NCI-H2171 treated with DMSO at 0.1 percent for 48 hours (cell line): ENCODE measurements at regions not wholly inside any gene's neighbourhood (a gene's known extent, or its start where the extent isn't known, plus 50 kb on each side); places are given as distances from the start of the nearest gene placed in this dataset.

Experiments used
- DNase-seq: peaks from one replicate; lab custom pipeline; 2025; lab: John Stamatoyannopoulos, UW

DNA sequence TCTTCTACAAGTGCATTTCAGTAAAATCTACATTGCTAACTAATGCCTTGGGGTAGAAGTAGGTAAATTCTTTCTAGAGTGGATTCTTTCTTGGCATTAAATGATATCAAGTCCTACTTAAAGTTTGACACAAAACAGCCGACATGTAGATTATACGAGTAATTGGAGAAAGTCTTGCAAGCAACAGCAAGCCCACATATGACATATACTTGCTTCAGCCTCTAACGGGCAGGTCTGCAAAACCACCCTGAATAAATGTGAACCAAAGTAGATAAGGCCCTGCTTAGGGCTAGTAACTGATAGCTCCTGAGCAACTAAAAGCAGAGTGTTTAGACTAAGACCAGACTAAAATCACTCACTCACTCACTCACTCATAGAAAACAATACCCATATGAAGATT is 203.2 kb downstream of the LTN1 start:
- no peak for DNase-seq

DNA sequence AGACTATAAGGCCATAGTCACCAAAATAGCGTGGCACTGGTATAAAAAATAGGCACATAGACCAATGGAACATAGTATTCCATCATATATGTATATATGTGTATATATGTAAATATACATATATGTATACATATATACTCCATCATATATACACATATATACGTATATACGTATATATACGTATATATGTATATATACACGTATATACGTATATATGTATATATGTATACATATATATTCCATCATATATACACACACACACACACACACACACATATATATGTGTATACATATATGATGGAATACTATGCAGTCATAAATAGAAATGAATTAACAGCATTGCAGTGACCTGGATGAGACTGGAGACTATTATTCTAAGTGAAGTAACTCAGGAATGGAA is 204.6 kb downstream of the LTN1 start:
- DNase-seq: no peak

DNA sequence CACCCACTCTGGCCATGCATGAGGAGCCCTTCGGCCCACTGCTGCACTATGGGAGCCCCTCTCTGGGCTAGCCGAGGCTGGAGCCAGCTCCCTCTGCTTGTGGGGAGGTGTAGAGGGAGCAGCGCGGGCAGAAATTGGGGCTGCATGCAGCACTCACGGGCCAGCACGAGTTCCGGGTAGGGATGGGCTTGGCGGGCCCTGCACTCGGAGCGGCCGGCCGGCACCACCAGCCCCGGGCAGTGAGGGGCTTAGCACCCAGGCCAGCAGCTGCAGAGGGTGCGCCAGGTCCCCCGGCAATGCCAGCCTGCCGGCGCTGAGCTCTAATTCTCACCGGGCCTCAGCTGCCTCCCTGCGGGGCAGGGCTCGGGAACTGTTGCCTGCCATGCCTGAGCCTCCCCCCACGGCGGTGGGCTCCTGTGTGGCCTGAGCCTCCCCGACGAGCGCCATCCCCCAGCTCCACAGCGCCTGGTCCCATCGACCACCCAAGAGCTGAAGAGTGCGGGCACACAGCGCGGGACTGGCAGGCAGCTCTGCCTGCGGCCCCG is 209.0 kb downstream of the LTN1 start:
- DNase-seq: no peak

DNA sequence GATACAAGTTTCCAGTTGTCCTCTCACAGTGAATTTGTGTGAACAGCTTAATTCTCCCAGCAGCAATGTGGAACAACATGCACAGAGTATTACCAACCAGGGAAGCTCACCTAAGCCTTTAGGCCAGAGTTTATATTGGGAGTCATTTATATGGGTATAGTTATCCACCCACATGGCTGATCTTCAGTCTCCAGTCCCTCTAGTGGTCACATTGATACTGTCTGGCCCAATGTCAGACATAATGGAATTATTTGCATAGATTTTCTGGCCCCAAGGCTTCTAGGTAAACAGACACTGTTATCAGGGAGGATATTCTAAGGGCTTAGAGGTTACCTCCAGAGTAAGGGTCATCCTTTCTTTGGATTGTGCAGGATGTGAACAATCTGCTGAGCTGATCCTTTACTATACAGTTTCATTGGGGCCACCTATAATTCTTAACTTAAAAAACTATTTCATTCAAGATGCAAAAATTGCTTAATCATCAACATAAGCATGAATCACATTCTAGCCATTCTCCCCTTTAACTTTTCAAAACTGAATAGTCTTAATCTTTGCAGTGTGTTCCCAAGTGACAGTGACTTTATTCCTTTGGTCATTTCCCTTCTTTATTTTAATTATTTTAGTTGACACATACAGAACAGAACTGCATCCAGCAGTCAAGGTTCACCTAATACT is 210.9 kb downstream of the LTN1 start:
- peak; percentile 9 for DNase-seq

DNA sequence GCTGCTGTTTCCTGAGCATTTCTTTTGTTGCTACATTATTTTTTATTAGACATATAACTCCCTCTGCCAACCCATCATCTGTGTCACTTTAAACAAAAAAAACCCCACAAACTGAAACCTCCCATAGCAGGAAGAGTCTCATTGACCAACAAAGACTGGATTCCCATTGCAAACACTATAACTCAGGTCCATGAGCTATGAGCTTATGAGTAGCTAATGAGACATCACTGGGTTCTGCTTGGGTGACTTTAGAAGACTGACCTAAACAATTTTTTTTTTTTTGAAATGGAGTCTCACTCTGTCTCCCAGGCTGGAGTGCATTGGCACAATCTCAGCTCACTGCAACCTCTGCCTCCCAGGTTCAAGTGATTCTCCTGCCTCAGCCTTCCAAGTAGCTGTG is 212.8 kb downstream of the LTN1 start:
- no peak for DNase-seq

DNA sequence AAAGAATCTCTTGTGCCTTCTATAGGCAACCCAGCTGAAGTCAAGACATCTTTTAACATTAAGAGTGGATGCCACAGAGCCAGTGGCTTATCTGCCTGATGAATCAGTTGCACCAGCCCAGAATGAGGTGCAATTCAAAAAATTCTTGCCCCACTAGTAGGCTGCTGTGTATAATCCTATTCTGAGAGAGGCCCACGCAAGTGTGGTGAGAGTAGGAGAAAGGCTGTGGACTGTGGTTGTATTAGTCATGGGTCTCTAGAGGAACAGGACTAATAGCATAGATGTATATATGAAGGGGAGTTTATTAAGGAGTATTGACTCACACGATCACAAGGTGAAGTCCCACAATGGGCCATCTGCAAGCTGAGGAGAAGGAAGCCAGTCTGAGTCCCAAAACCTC is 216.4 kb downstream of the LTN1 start:
- no peak for DNase-seq

DNA sequence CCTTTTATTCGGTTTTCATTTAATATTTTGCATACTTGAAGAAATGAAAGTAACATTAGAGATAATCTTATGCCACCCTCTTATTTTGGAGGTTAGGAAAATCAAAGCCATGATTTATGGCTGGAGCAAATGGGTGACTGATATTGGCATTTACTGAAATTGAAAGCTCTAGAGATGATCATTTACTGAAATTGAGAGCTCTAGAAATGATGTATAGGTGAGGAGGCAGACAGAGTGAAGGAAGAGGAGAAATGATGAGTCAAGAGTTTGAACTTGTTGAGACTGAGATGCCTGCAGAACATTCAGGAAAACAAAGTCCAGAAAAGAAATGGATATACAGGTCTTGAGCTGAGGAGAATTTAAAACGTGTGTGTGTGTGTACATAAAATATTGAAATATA is 217.6 kb downstream of the LTN1 start:
- no peak for DNase-seq

DNA sequence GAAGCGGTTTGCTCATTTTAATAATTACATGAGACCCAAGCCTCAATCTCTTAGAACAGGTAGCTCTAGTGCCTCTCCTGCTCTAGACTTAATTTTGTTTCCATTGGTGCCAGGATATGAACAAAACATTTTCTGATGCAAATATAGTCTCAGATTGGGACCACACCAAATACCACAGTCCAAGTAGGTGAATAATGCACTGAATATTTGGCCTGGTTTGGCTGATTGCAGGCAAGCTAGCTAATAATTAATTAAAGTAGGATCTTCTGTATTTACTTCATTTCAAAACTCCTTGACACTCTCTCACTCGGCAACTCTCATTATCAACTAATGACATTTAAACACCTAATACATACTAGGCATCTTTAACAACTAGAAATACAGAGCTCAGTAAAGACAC is 219.6 kb downstream of the LTN1 start:
- no peak for DNase-seq

DNA sequence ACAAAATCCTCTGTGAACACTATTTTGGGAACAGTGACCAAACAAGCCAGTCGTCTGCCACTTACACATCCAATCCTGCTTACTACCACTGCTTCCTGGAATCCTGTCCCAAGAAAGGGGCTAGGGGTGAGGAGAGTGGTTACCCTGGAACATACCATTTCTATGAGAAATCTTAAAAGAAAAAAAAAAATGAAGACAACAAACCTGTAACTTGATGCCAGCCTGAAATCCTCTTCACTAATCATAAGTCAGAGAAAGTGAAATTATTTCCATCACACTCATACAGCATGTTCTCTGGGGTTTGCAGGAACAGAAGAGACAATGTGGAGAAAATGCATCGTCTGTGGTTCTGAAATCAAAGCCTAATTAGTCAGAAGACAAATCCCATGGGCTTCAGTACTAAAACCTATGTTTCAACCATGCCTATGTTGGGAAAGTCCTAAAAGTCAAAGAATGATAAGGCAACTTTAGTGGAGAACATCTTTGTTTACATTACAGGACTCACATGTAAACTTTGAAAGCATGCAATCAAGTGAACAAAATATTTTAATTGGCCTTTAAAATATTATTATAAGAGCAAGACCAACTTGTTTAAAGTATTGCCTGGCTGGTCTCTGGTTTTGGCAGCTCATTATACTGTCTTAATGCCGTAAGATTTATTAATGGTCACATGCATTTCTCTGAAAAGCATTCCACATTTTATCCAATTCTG is 220.7 kb downstream of the LTN1 start:
- no peak for DNase-seq

DNA sequence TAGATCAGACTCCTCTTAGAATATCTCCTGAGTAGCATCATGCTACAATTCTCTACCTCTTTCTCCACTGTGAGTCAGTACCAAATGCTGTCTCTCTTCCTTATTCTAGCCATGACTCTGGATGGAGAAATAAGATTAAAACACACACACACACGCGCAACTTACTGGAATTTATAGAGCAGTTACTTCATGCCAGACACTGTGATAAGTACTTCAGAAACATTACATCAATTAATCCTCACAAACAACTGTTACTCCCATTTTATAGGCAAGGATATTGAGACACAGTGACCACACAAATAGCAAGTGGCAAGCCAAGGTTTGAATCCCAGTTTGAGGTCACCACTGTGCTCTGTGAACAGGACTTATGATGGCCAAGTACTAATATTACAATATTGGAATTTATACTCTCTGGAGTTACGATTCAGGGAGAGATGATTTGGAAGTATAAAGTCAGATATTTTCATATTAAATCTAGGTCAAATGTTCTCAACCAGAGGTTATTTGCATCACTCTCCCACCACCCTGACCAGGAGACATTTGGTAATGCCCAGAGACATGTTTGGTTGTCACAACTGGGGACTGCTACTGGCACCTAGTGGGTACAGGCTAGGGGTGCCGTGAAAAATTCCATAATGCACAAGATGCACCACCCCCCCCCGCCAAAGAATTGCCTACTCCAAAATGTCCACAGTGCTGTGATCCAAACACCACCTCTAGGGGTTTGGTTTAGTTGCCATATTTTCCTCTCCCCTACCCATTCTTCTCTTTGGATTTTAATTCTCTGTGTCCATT is 221.6 kb downstream of the LTN1 start:
- DNase-seq: no peak

DNA sequence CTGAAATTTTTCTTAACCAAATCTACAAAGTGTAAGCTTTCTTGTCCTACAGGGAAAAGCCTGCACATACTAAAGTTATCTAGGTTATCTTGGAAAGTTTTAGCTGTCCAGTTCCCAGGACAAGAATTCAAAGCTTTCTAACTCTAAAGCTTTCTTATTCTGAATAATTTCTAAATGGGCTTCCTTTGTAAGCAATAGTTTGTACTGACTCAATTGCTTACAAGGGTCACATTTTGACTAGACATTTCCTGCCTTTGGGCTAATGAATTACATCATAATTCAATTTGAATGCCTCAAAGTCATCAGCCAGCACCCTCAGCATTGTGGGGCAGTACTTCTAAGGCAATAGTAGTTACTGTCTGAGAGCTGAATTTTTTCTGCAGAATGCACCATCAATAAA is 223.0 kb downstream of the LTN1 start:
- no peak for DNase-seq

DNA sequence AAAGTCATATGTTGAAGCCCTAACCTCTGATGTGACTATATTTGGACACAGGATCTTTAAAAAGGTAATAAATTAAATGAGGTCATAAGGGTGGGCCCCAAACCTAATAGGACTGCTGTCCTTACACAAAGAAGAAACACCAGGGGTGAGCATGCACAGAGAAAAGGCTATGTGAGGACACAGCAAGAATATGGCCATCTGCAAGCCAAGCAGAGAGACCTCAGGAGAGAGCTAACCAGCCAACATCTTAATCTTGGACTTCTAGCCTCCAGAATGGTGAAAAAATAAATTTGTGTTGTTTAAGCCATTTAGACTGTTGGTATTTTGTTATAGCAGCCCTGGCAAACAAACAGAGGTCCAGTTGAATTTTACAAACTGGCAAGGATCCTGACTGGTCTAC is 223.9 kb downstream of the LTN1 start:
- DNase-seq: no peak

DNA sequence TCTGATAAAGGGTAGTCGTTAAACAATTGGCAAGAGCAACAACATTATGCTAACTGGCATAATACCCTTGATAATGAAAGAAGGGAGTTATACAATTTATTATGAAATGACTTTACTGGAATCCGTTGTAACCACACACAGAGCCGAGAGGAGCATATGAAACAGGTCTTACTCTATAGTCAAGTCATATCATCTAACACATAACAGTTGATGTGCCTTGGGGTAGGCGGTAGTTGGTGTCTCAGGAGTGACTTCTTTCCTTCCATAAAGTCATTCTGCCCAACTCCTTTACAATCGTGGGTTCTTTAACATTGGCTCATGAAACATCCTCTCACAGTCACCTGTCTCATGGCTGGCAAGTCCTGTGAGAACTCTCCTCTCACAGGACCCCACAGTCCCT is 225.2 kb downstream of the LTN1 start:
- no peak for DNase-seq

DNA sequence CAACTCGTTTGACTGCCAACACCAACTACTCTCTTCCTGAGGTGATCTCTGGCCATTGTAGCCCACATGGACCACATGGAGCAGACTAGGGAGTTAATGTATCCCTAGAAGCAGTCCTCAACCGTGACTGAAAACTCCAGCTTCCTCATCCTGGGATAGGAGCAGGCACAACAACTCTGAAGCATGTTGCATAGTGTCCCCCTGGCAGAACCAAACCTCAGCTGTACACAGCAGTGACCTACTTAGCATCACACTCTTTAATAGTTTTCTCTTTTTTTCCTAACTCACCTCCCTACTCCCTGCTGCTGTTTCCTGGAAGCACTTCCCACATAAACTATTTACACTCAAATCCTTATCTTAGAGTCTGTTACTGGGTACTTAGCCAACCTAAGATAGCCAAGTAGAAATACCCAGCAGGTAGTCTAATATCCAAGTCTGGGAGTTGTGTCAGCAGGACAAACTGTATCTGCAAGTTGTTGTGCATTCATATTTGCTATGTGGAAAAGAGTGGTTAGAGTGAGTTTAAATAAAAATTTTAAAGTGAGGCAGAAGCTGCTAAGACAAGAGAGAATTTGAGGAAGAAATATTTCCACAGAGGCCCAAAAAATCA is 228.8 kb downstream of the LTN1 start:
- DNase-seq: no peak

DNA sequence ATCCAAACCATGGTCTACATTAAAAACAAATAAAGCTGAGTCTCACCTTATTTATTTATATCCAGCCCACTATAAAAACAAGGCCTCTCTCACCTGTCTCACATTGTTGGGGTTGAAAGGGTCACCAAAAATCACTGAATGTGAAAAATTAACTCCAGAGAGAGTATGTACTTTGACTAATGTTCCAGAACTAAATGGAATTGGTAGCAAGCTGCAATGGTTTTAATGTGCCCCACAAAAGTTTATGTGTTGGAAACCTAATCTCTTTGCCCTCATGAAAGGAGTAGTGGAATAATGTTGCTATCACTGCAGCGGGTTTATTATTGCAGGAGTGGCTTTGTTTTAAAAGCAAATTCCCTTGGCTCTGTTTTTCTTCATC is 230.3 kb downstream of the LTN1 start:
- DNase-seq: no peak

DNA sequence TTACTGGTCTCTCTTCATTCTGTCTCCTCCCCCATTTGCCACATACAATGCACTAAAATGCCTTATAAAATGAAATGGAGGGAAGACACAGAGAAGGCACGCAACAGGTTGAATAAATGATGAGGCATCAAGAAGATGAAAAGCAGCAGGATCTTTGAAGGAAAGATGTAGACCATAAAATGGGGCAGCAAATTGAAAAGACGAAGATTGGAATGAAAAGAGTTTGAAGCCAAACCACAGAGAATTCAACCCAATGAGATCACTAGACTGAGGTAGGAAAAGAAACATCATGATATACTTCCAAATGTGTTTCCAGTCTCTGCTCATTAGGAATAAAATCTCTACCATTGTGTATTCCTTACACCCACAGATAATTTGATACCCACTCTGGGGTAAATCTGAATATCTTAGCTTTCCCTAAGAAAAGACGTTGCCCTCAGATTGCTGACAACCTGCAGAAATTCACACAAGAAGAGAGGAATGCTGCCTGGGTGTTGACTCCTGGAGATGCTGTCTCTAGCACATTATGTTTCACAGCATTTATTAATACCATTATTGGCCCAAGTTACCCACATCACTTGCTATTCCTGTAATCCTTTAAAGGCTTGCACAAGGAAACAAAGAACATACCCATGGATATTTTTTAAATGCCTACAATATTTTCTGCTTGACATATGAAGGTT is 230.9 kb downstream of the LTN1 start:
- no peak for DNase-seq

DNA sequence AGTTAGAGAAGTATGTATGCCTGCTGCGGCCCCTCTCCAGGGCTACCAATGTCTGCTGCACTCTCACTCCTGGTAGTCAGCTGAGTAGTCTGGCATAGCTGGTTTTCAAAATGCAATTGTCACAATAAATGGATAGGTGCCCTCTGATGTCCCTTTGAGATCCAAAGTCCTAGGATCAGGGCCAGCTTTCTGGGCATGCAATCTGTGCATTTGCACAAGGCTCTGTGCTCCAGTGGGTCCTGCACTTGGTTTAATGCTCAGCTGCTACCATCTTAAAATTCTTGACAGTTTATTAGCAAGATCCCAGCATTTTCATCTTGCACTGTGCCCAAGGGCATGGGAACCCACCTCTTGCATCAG is 233.8 kb downstream of the LTN1 start:
- DNase-seq: no peak

DNA sequence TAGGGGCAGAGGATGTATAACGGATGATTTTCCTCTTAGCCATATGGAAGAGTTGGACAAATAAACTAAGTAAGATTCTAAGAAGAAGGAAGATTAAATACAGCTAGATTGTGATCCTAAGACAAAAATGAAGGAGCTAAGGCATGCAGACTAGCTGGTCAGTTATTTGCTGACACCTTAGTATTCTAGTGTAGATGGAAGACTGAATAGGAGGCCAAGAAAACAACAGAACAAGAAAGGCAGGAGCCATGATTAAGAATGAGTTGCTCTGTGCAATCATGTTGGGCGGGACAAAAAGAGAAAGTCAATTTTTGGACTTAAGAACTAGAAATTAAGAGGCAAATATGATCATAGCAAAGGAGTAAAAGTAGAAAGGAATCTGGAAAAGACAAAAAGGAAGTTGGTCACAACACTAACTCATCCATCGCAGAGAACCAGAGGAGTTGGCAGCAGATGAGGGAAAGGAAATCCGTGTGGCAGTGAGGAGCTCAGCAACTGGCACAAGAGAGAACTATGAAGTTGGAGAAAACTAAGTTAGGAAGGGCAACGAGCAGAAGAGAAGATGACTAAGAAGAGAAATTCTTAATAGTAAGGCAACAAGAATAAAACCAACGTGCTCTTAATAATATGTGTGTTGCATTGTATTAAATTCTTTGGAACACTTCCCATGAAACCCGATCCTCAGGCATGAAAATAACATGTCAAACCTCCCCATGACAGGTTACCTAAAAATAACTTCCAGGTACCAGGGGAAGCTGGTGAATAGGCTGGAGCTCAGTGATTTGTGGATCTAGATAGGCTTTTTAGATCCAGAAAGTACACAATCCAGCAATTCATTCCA is 234.4 kb downstream of the LTN1 start:
- no peak for DNase-seq

DNA sequence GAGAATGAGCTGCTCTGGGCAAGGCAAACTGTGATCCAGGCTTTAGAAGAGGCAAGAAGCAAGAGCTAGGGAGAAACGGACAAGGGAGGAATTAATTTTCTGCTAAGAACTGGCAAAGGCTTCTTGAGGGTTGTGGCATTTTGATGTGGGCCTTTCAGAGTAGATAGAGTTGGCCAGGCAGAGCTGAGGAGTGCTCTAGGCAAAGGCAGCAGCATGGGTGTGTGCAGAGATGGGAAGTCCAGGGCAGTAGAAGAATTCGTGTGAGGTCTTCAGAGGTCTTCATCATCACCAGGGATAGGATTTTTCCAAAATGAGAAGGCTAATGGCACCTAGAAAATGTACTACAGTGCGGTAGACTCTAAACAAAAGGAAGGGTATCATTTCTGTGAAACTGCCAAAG is 237.8 kb downstream of the LTN1 start:
- no peak for DNase-seq

DNA sequence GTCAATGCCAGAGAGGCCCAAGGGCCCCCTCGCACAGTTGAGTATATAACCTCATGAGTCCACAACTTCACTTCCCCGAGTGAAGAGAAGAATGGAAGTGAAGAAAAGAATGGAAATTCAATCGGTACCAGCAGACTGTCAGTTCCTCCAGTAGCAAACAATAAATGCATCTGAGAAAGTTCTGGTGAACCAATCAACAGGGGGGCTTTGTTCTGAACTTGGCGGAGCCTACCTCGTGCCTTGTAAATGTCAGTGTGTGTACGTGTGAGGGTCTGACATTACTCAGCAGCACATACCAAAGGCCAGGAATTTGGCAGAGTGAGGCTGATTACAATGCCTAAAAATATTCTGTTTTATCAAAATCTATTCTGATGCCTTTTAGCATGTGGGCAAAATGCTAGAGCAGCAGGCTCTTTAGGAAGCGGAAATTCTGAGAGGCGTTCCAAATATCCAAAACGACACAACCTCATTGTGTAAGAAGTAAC is 238.5 kb downstream of the LTN1 start:
- DNase-seq: no peak

DNA sequence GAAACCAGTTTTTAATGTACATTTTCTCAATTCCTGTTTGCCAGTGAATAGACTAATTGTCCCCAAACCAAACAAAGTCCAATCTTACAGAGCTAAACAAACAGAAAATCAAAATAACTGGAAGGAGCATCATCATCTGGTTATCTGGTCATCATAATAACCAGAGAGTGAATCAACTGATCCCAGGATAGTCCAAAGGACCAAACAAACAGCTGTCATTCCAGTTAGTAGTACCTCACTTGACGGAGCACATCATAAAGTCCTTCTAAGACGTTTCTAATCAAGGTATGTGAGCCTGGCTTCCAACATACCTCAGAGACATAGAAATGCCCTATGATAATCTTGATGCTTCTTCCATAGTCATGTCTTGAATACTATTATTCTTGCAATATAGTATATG is 240.5 kb downstream of the LTN1 start:
- no peak for DNase-seq
